Ovary (tissue), 3 donors: ENCODE measurements at regions not wholly inside any gene's neighbourhood (a gene's known extent, or its start where the extent isn't known, plus 50 kb on each side); places are given as distances from the start of the nearest gene placed in this dataset.

ENCODE experiments used
- CTCF ChIP-seq, 3 donors: fragments of 450-650 bp in 2 of 3; fragments of 200-600 bp in 1 of 3; IDR thresholded peaks; one replicate each; pipeline versions ENCODE4 v1.5.1 to v1.8.0; 2016 to 2022; ENCODE audit warnings: antibody characterized with exemption in 3 of 3, mild to moderate bottlenecking in 1 of 3
- EP300 ChIP-seq: sonication (generic); formaldehyde crosslinking; IDR thresholded peaks from one replicate; pipeline ENCODE4 v1.6.1; 2017; ENCODE audit warnings: antibody characterized with exemption
- POLR2A ChIP-seq: fragments of 450-650 bp; IDR thresholded peaks from one replicate; pipeline ENCODE4 v1.6.1; 2017; ENCODE audit warnings: antibody characterized with exemption, mild to moderate bottlenecking, moderate library complexity
- donor health status: DM: no; HTN: no; CAD: no.

- TF ChIP-seq CTCF (IDR thresholded peaks at IDR 0.05) = no peak
- no peak for TF ChIP-seq POLR2A
- no peak for TF ChIP-seq EP300
Measured at GRCh38 chr12:58034311-58034710, 92.9 kb downstream of the ATP23 start.
